H9 (cell line): ENCODE measurements at regions not wholly inside any gene's neighbourhood (a gene's known extent, or its start where the extent isn't known, plus 50 kb on each side); places are given as distances from the start of the nearest gene placed in this dataset.

Experiments used
- DNase-seq: peaks from one replicate; pipeline ENCODE4 v3.0.0-alpha.2; 2017
- H2AFZ ChIP-seq: one replicate; pipeline ENCODE4 v1.6.1; 2013; ENCODE audit warnings: mild to moderate bottlenecking, low read length, control low read depth, moderate library complexity
- H2AK5ac ChIP-seq: 2 replicates; pipeline ENCODE4 v1.6.1; 2013; ENCODE audit warnings: low read length, control low read depth, mixed read lengths; ENCODE audit not compliant: insufficient read length
- H2BK120ac ChIP-seq: one replicate; pipeline ENCODE4 v1.6.1; 2013; ENCODE audit warnings: low read depth, mild to moderate bottlenecking, low read length, control low read depth, inconsistent platforms; ENCODE audit not compliant: poor library complexity, severe bottlenecking
- H2BK12ac ChIP-seq: 2 replicates; pipeline ENCODE4 v1.6.1; 2013; ENCODE audit warnings: low read length, control low read depth, mixed read lengths, low read depth; ENCODE audit not compliant: insufficient read length
- H2BK15ac ChIP-seq: 2 replicates; pipeline ENCODE4 v1.6.1; 2013; ENCODE audit warnings: low read depth, low read length, control low read depth
- H2BK20ac ChIP-seq: one replicate; pipeline ENCODE4 v1.6.1; 2013; ENCODE audit warnings: low read depth, mild to moderate bottlenecking, low read length, control low read depth, inconsistent platforms; ENCODE audit not compliant: poor library complexity, severe bottlenecking
- H2BK5ac ChIP-seq: 2 replicates; pipeline ENCODE4 v1.6.1; 2013; ENCODE audit warnings: low read length, control low read depth, mixed read lengths; ENCODE audit not compliant: insufficient read length
- H3K14ac ChIP-seq: 2 replicates; pipeline ENCODE4 v1.6.1; 2013; ENCODE audit warnings: low read length, control low read depth; ENCODE audit not compliant: insufficient read depth
- H3K18ac ChIP-seq: 2 replicates; pipeline ENCODE4 v1.6.1; 2013; ENCODE audit warnings: low read depth, mild to moderate bottlenecking, mixed read lengths, low read length, control low read depth; ENCODE audit not compliant: insufficient read length
- H3K23ac ChIP-seq: 2 replicates; pipeline ENCODE4 v1.6.1; 2013; ENCODE audit warnings: low read length, control low read depth, mixed read lengths, low read depth; ENCODE audit not compliant: insufficient read length
- H3K23me2 ChIP-seq: 2 replicates; pipeline ENCODE4 v1.6.1; 2013; ENCODE audit warnings: low read depth, mild to moderate bottlenecking, mixed read lengths, low read length, control low read depth; ENCODE audit not compliant: insufficient read length, poor library complexity, severe bottlenecking
- H3K27ac ChIP-seq: 2 replicates; pipeline ENCODE4 v1.5.1; 2013; ENCODE audit warnings: low read length, control low read depth, mixed read lengths, low read depth; ENCODE audit not compliant: insufficient read length
- H3K27me3 ChIP-seq: 2 replicates; pipeline ENCODE4 v1.6.1; 2013; ENCODE audit warnings: low read length, control low read depth, inconsistent platforms; ENCODE audit not compliant: insufficient read depth
- H3K4ac ChIP-seq: 2 replicates; pipeline ENCODE4 v1.6.1; 2013; ENCODE audit warnings: low read depth, mild to moderate bottlenecking, control low read depth, inconsistent platforms, low read length, moderate library complexity
- H3K4me1 ChIP-seq: 2 replicates; pipeline ENCODE4 v1.6.1; 2013; ENCODE audit warnings: low read length, control low read depth, inconsistent platforms; ENCODE audit not compliant: insufficient read depth
- H3K4me2 ChIP-seq: 2 replicates; pipeline ENCODE4 v1.6.1; 2013; ENCODE audit warnings: low read length, control low read depth, mixed read lengths; ENCODE audit not compliant: insufficient read length, insufficient read depth
- H3K56ac ChIP-seq: 2 replicates; pipeline ENCODE4 v1.6.1; 2013; ENCODE audit warnings: low read depth, mild to moderate bottlenecking, mixed read lengths, low read length, control low read depth; ENCODE audit not compliant: insufficient read length
- H3K79me1 ChIP-seq: 2 replicates; pipeline ENCODE4 v1.6.1; 2013; ENCODE audit warnings: low read depth, mild to moderate bottlenecking, moderate library complexity, low read length, control low read depth, inconsistent platforms; ENCODE audit not compliant: insufficient read depth, poor library complexity, severe bottlenecking
- H3K79me2 ChIP-seq: 2 replicates; pipeline ENCODE4 v1.6.1; 2013; ENCODE audit warnings: low read length, control low read depth, inconsistent platforms; ENCODE audit not compliant: insufficient read depth
- H3K9ac ChIP-seq: 2 replicates; pipeline ENCODE4 v1.6.1; 2013; ENCODE audit warnings: low read length, control low read depth, mixed read lengths; ENCODE audit not compliant: insufficient read length; ENCODE audit errors: extremely low read depth
- H3K9me3 ChIP-seq: one replicate; pipeline ENCODE4 v1.6.1; 2013; ENCODE audit warnings: low read depth, low read length, inconsistent platforms; ENCODE audit not compliant: control insufficient read depth
- H3T11ph ChIP-seq: one replicate; pipeline ENCODE4 v1.6.1; 2013; ENCODE audit warnings: mild to moderate bottlenecking, low read length, control low read depth, inconsistent platforms
- H4K20me1 ChIP-seq: one replicate; pipeline ENCODE4 v1.6.1; 2013; ENCODE audit not compliant: control insufficient read depth, insufficient read length, insufficient read depth
- H4K5ac ChIP-seq: 2 replicates; pipeline ENCODE4 v1.6.1; 2013; ENCODE audit warnings: low read depth, mild to moderate bottlenecking, mixed read lengths, low read length, control low read depth; ENCODE audit not compliant: insufficient read length
- H4K8ac ChIP-seq: replicated peaks from 2 replicates; pipeline ENCODE4 v1.6.1; 2013; ENCODE audit warnings: low read length, control low read depth, mixed read lengths, low read depth; ENCODE audit not compliant: insufficient read length
- H4K91ac ChIP-seq: 2 replicates; pipeline ENCODE4 v1.6.1; 2013; ENCODE audit warnings: low read depth, mild to moderate bottlenecking, moderate library complexity, mixed read lengths, low read length, control low read depth; ENCODE audit not compliant: insufficient read length
- H3K27ac Mint-ChIP-seq, 3 experiments: 2 replicates in 2 of 3; 3 replicates in 1 of 3; pipeline ENCODE4 v1.8.0; 2020 to 2021; ENCODE audit warnings: mixed read lengths in 3 of 3, mild to moderate bottlenecking in 1 of 3, moderate library complexity in 1 of 3
- H3K27me3 Mint-ChIP-seq: 2 replicates; pipeline ENCODE4 v1.8.0; 2021; ENCODE audit warnings: low read depth, mild to moderate bottlenecking, moderate library complexity, mixed read lengths
- H3K36me3 Mint-ChIP-seq, 3 experiments: 2 replicates in 2 of 3; 3 replicates in 1 of 3; pipeline ENCODE4 v1.8.0; 2020 to 2021; ENCODE audit warnings: low read depth in 3 of 3, mixed read lengths in 3 of 3; ENCODE audit not compliant: insufficient read depth in 1 of 3
- H3K4me1 Mint-ChIP-seq, 2 experiments: 2 replicates each; pipeline ENCODE4 v1.8.0; 2020; ENCODE audit warnings: mixed read lengths in 2 of 2
- H3K4me3 Mint-ChIP-seq, 2 experiments: 2 replicates in 1 of 2; 3 replicates in 1 of 2; pipeline ENCODE4 v1.8.0; 2020 to 2021; ENCODE audit warnings: mild to moderate bottlenecking in 2 of 2, mixed read lengths in 2 of 2, moderate library complexity in 1 of 2
- H3K9me3 Mint-ChIP-seq, 2 experiments: 2 replicates in 1 of 2; 3 replicates in 1 of 2; pipeline ENCODE4 v1.8.0; 2020; ENCODE audit warnings: mild to moderate bottlenecking in 2 of 2, mixed read lengths in 2 of 2, moderate library complexity in 1 of 2
- WGBS: extraction: QIAGEN DNeasy Blood & Tissue Kit; methylation state at CpG from one replicate; pipeline ENCODE4 v1.1.7; 2013; ENCODE audit warnings: missing lambda C conversion rate, low lambda C conversion rate, mixed read lengths; ENCODE audit not compliant: insufficient read length; ENCODE audit errors: extremely low coverage; 5-methylcytosine and 5-hydroxymethylcytosine counted together
- TF ChIP-seq, protein P1 (sequence below): fragments of 200-600 bp; sonication (generic); conservative IDR thresholded peaks from 3 replicates; pipeline ENCODE4 v1.8.0; 2021; ENCODE audit warnings: antibody characterized with exemption, mild to moderate bottlenecking

DNA sequence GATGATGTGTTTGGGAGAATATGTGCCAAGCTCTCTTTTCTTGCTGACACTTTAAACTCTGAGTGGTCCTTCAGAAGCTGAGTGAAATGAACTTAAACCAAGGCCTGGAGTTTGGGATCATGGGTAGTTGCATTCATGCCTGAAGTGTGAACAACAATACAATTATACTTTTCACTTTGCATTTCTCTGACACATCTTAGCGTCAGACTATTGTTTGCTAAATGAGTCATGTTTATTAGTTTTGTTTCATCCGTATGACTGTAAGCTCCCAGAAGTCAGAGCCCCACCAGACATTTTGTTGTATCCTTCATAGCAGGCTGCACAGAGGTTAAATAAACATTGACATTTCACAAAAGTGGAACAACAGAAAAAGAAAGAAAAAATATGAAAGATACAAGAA, 542.6 kb downstream of the TUSC7 start:
- H3K4me1 ChIP-seq: no peaks in the 10 kb centered on the region
- TF ChIP-seq, protein P1, sequence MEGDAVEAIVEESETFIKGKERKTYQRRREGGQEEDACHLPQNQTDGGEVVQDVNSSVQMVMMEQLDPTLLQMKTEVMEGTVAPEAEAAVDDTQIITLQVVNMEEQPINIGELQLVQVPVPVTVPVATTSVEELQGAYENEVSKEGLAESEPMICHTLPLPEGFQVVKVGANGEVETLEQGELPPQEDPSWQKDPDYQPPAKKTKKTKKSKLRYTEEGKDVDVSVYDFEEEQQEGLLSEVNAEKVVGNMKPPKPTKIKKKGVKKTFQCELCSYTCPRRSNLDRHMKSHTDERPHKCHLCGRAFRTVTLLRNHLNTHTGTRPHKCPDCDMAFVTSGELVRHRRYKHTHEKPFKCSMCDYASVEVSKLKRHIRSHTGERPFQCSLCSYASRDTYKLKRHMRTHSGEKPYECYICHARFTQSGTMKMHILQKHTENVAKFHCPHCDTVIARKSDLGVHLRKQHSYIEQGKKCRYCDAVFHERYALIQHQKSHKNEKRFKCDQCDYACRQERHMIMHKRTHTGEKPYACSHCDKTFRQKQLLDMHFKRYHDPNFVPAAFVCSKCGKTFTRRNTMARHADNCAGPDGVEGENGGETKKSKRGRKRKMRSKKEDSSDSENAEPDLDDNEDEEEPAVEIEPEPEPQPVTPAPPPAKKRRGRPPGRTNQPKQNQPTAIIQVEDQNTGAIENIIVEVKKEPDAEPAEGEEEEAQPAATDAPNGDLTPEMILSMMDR: no peak
- H4K8ac ChIP-seq: no peak overlapping the region
- H2BK12ac ChIP-seq: no peak overlapping the region
- no peak overlapping the region for H3K27ac ChIP-seq
- H2BK20ac ChIP-seq: no peak overlapping the region
- no peak overlapping the region for H3K27ac Mint-ChIP-seq
- no peak overlapping the region for H3K4me3 Mint-ChIP-seq
- no CpG with 5 or more reads among the region's 2 CpGs for WGBS
- no peak overlapping the region for H2BK120ac ChIP-seq
- H3K9me3 ChIP-seq: no peaks in the 10 kb centered on the region
- DNase-seq: no peak
- H3K23ac ChIP-seq: no peak overlapping the region
- H2AK5ac ChIP-seq: no peak overlapping the region
- H3K27me3 Mint-ChIP-seq: no peaks in the 10 kb centered on the region
- H3K79me1 ChIP-seq: no peaks in the 10 kb centered on the region
- no peak overlapping the region for H3K18ac ChIP-seq
- H3K14ac ChIP-seq: no peak overlapping the region
- no peak overlapping the region for H4K91ac ChIP-seq
- no peaks in the 10 kb centered on the region for H3K36me3 Mint-ChIP-seq
- H3T11ph ChIP-seq: no peak overlapping the region
- H2AFZ ChIP-seq: no peak overlapping the region
- no peak overlapping the region for H2BK5ac ChIP-seq
- H3K27me3 ChIP-seq: no peaks in the 10 kb centered on the region
- no peaks in the 10 kb centered on the region for H3K23me2 ChIP-seq
- no peaks in the 10 kb centered on the region for H3K9me3 Mint-ChIP-seq
- no peak overlapping the region for H4K5ac ChIP-seq
- H4K20me1 ChIP-seq: no peaks in the 10 kb centered on the region
- no peak overlapping the region for H3K4me2 ChIP-seq
- no peak overlapping the region for H3K56ac ChIP-seq
- no peaks in the 10 kb centered on the region for H3K79me2 ChIP-seq
- H3K9ac ChIP-seq: no peak overlapping the region
- peaks cover 4 to 9% of the 10 kb centered on the region in 2 experiments; a peak in 2 of 4 replicates for H3K4me1 Mint-ChIP-seq
- no peak overlapping the region for H2BK15ac ChIP-seq
- no peak overlapping the region for H3K4ac ChIP-seq
